Activated effector memory CD4-positive, alpha-beta T cell treated with Interleukin-2 at 50 U/mL for 16 hours (primary cell): ENCODE measurements at regions not wholly inside any gene's neighbourhood (a gene's known extent, or its start where the extent isn't known, plus 50 kb on each side); places are given as distances from the start of the nearest gene placed in this dataset.

Experiments used
- DNase-seq: peaks from one replicate; pipeline ENCODE4 v3.0.0-alpha.2; 2020

- no peak for DNase-seq
These were observed 2110.3 kb upstream of the CELF4 start for GRCh38 chr18:39675906-39676305.

GRCh38 chr18:39675368-39675767 is 2109.8 kb upstream of the CELF4 start:
- no peak for DNase-seq

GRCh38 chr18:39672171-39672570 is 2106.6 kb upstream of the CELF4 start:
- DNase-seq = no peak

GRCh38 chr18:39667905-39668304 is 2102.3 kb upstream of the CELF4 start:
- no peak for DNase-seq

- DNase-seq = no peak
These were observed 2100.9 kb upstream of the CELF4 start for GRCh38 chr18:39666541-39666940.

- DNase-seq = no peak
These were observed 2096.3 kb upstream of the CELF4 start for GRCh38 chr18:39661856-39662366.

GRCh38 chr18:39660141-39660540 is 2094.5 kb upstream of the CELF4 start:
- DNase-seq = no peak

- DNase-seq = no peak
These were observed 2089.7 kb upstream of the CELF4 start for GRCh38 chr18:39655341-39655740.

GRCh38 chr18:39653221-39653620 is 2087.6 kb upstream of the CELF4 start:
- no peak for DNase-seq

- no peak for DNase-seq
These were observed 2083.0 kb upstream of the CELF4 start for GRCh38 chr18:39648616-39649015.

GRCh38 chr18:39647627-39648534 is 2082.3 kb upstream of the CELF4 start:
- DNase-seq = no peak

- no peak for DNase-seq
These were observed 2072.6 kb upstream of the CELF4 start for GRCh38 chr18:39638224-39638623.

- DNase-seq = no peak
These were observed 2071.3 kb upstream of the CELF4 start for GRCh38 chr18:39636931-39637330.

GRCh38 chr18:39635966-39636365 is 2070.4 kb upstream of the CELF4 start:
- no peak for DNase-seq

GRCh38 chr18:39635192-39635591 is 2069.6 kb upstream of the CELF4 start:
- no peak for DNase-seq

GRCh38 chr18:39627936-39628335 is 2062.3 kb upstream of the CELF4 start:
- no peak for DNase-seq

GRCh38 chr18:39624961-39625360 is 2059.4 kb upstream of the CELF4 start:
- no peak for DNase-seq

GRCh38 chr18:39622431-39622830 is 2056.8 kb upstream of the CELF4 start:
- DNase-seq = no peak

GRCh38 chr18:39620551-39621168 is 2055.1 kb upstream of the CELF4 start:
- no peak for DNase-seq

- no peak for DNase-seq
These were observed 2052.8 kb upstream of the CELF4 start for GRCh38 chr18:39618265-39619003.

- no peak for DNase-seq
These were observed 2045.9 kb upstream of the CELF4 start for GRCh38 chr18:39611381-39612100.

- no peak for DNase-seq
These were observed 2041.4 kb upstream of the CELF4 start for GRCh38 chr18:39607034-39607433.

GRCh38 chr18:39604836-39605235 is 2039.2 kb upstream of the CELF4 start:
- no peak for DNase-seq
